Activated naive CD8-positive, alpha-beta T cell treated with anti-CD3 and anti-CD28 coated beads, Interleukin-2, amount 10 ng/mL, durations not matched to agents 7 days and 5 days (primary cell): ENCODE measurements at regions not wholly inside any gene's neighbourhood (a gene's known extent, or its start where the extent isn't known, plus 50 kb on each side); places are given as distances from the start of the nearest gene placed in this dataset.
"Not testable (repeated sequence)": the region's sequence is repeated elsewhere in the genome, so short reads cannot be mapped to it uniquely, and the experiment has no call there.

Experiments
- ATAC-seq: fragments of 150-1000 bp; cut with Tn5 transposase; one replicate; pipeline ENCODE4 v1.10.0; 2021; ENCODE audit warnings: low read depth, moderate library complexity
- POLR2A ChIA-PET: fragments of 350-600 bp; sonication (Branson Sonifier 250); formaldehyde crosslinking; loops from one replicate; lab custom pipeline; 2021; ENCODE audit warnings: antibody characterized with exemption; lab: Charles Lee
- DNase-seq: peaks from one replicate; pipeline ENCODE4 v3.0.0; 2021
- H3K27ac Mint-ChIP-seq: one replicate; pipeline ENCODE4 v1.8.0; 2022; ENCODE audit warnings: mild to moderate bottlenecking, mixed read lengths
- H3K27me3 Mint-ChIP-seq: one replicate; pipeline ENCODE4 v1.8.0; 2022; ENCODE audit warnings: mild to moderate bottlenecking, moderate library complexity, mixed read lengths
- H3K36me3 Mint-ChIP-seq: one replicate; pipeline ENCODE4 v1.8.0; 2021; ENCODE audit warnings: mild to moderate bottlenecking, mixed read lengths
- H3K4me1 Mint-ChIP-seq: one replicate; pipeline ENCODE4 v1.8.0; 2021; ENCODE audit warnings: mixed read lengths
- H3K4me3 Mint-ChIP-seq: one replicate; pipeline ENCODE4 v1.8.0; 2022; ENCODE audit warnings: mild to moderate bottlenecking, moderate library complexity, mixed read lengths
- H3K9me3 Mint-ChIP-seq: one replicate; pipeline ENCODE4 v1.8.0; 2021; ENCODE audit warnings: mixed read lengths

GRCh38 chr1:58969176-58969575, 185.3 kb upstream of the JUN start:
- not testable (repeated sequence) for H3K36me3 Mint-ChIP-seq, H3K9me3 Mint-ChIP-seq, DNase-seq, H3K4me3 Mint-ChIP-seq, ATAC-seq, H3K27me3 Mint-ChIP-seq
- POLR2A ChIA-PET, result interaction anchor here (0.6 to 2.5 kb wide), 14 partner anchors 8 to 733 kb away, joined by 3 to 22 read pairs (median 4); partner anchors contain the start of gene JUN
- peak overlapping the region; percentile 97 for H3K27ac Mint-ChIP-seq
- H3K4me1 Mint-ChIP-seq, result peaks cover 32% of the 10 kb centered on the region

- H3K27ac Mint-ChIP-seq, result no peak overlapping the region
- H3K4me3 Mint-ChIP-seq, result no peak overlapping the region
- POLR2A ChIA-PET, result interaction anchor here (0.7 kb wide), 1 partner anchor 42 kb away, joined by 3 read pairs; no protein-coding TSS in a partner anchor
- peaks cover 20% of the 10 kb centered on the region for H3K4me1 Mint-ChIP-seq
- no peaks in the 10 kb centered on the region for H3K36me3 Mint-ChIP-seq
- H3K27me3 Mint-ChIP-seq, result peaks cover 3% of the 10 kb centered on the region
- DNase-seq, result no peak
- ATAC-seq, result no peak
- peaks cover 2% of the 10 kb centered on the region for H3K9me3 Mint-ChIP-seq
These were observed 187.8 kb upstream of the JUN start for GRCh38 chr1:58971629-58972140.

- Mint-ChIP-seq H3K27me3 (peaks cover 3% of the 10 kb centered on the region), H3K4me3 (no peak overlapping the region), H3K4me1 (peaks cover 21% of the 10 kb centered on the region), H3K9me3 (peaks cover 2% of the 10 kb centered on the region), H3K36me3 (no peaks in the 10 kb centered on the region), H3K27ac (no peak overlapping the region)
- no peak for DNase-seq
- ATAC-seq, result no peak
- POLR2A ChIA-PET, result no interaction called here
These were observed 192.0 kb upstream of the JUN start for GRCh38 chr1:58975888-58976287.

GRCh38 chr1:58976294-58976693, 192.4 kb upstream of the JUN start:
- H3K27me3 Mint-ChIP-seq, result peaks cover 3% of the 10 kb centered on the region
- ATAC-seq, result no peak
- no peaks in the 10 kb centered on the region for H3K36me3 Mint-ChIP-seq
- H3K9me3 Mint-ChIP-seq, result peaks cover 2% of the 10 kb centered on the region
- H3K27ac Mint-ChIP-seq, result no peak overlapping the region
- H3K4me1 Mint-ChIP-seq, result peaks cover 21% of the 10 kb centered on the region
- DNase-seq, result no peak
- H3K4me3 Mint-ChIP-seq, result no peak overlapping the region
- POLR2A ChIA-PET, result no interaction called here

- no peaks in the 10 kb centered on the region for H3K36me3 Mint-ChIP-seq
- H3K4me3 Mint-ChIP-seq, result no peak overlapping the region
- peaks cover 2% of the 10 kb centered on the region for H3K9me3 Mint-ChIP-seq
- no peak for DNase-seq
- no peak overlapping the region for H3K27ac Mint-ChIP-seq
- peaks cover 21% of the 10 kb centered on the region for H3K4me1 Mint-ChIP-seq
- H3K27me3 Mint-ChIP-seq, result peaks cover 6% of the 10 kb centered on the region
- POLR2A ChIA-PET, result interaction anchor here (0.8 kb wide), 1 partner anchor 9 kb away, joined by 3 read pairs; no protein-coding TSS in a partner anchor
- ATAC-seq, result no peak
These were observed 193.8 kb upstream of the JUN start for GRCh38 chr1:58977598-58977997.

GRCh38 chr1:58978096-58978495, 194.2 kb upstream of the JUN start:
- POLR2A ChIA-PET, result no interaction called here
- H3K27ac Mint-ChIP-seq, result no peak overlapping the region
- no peak for ATAC-seq

GRCh38 chr1:58979086-58979485, 195.2 kb upstream of the JUN start:
- H3K9me3 Mint-ChIP-seq, result no peaks in the 10 kb centered on the region
- peaks cover 3% of the 10 kb centered on the region for H3K27me3 Mint-ChIP-seq
- peaks cover 27% of the 10 kb centered on the region for H3K4me1 Mint-ChIP-seq
- H3K4me3 Mint-ChIP-seq, result peak overlapping the region; percentile 68
- POLR2A ChIA-PET, result interaction anchor here (1.0 to 1.1 kb wide), 2 partner anchors 11 to 42 kb away, joined by 3 to 4 read pairs; no protein-coding TSS in a partner anchor
- H3K36me3 Mint-ChIP-seq, result no peaks in the 10 kb centered on the region
- no peak for ATAC-seq
- H3K27ac Mint-ChIP-seq, result peak overlapping the region; percentile 72
- no peak for DNase-seq

More at GRCh38 chr1:58978096-58978495, 194.2 kb upstream of the JUN start:
- peaks cover 21% of the 10 kb centered on the region for H3K4me1 Mint-ChIP-seq
- DNase-seq, result no peak
- H3K27me3 Mint-ChIP-seq, result peaks cover 4% of the 10 kb centered on the region
- H3K36me3 Mint-ChIP-seq, result no peaks in the 10 kb centered on the region
- peaks cover under 1% of the 10 kb centered on the region for H3K9me3 Mint-ChIP-seq
- no peak overlapping the region for H3K4me3 Mint-ChIP-seq

GRCh38 chr1:58979677-58980076, 195.8 kb upstream of the JUN start:
- H3K4me3 Mint-ChIP-seq, result no peak overlapping the region
- peaks cover 30% of the 10 kb centered on the region for H3K4me1 Mint-ChIP-seq
- ATAC-seq, result no peak
- H3K27me3 Mint-ChIP-seq, result peaks cover 3% of the 10 kb centered on the region
- no peaks in the 10 kb centered on the region for H3K9me3 Mint-ChIP-seq
- no peak for DNase-seq
- POLR2A ChIA-PET, result interaction anchor here (1.0 to 1.3 kb wide), 3 partner anchors 11 to 41 kb away, joined by 3 to 6 read pairs (median 4); no protein-coding TSS in a partner anchor
- no peaks in the 10 kb centered on the region for H3K36me3 Mint-ChIP-seq
- H3K27ac Mint-ChIP-seq, result no peak overlapping the region

- H3K27me3 Mint-ChIP-seq, result peaks cover 3% of the 10 kb centered on the region
- ATAC-seq, result no peak
- peaks cover 2% of the 10 kb centered on the region for H3K9me3 Mint-ChIP-seq
- peaks cover 30% of the 10 kb centered on the region for H3K4me1 Mint-ChIP-seq
- no peak overlapping the region for H3K4me3 Mint-ChIP-seq
- POLR2A ChIA-PET, result no interaction called here
- no peak for DNase-seq
- no peak overlapping the region for H3K27ac Mint-ChIP-seq
- H3K36me3 Mint-ChIP-seq, result no peaks in the 10 kb centered on the region
These were observed 197.5 kb upstream of the JUN start for GRCh38 chr1:58981392-58981791.

GRCh38 chr1:58982259-58982998, 198.6 kb upstream of the JUN start:
- Mint-ChIP-seq H3K4me3 (no peak overlapping the region), H3K27ac (no peak overlapping the region), H3K27me3 (peaks cover 3% of the 10 kb centered on the region), H3K36me3 (no peaks in the 10 kb centered on the region), H3K9me3 (peaks cover 2% of the 10 kb centered on the region), H3K4me1 (peaks cover 38% of the 10 kb centered on the region)
- DNase-seq (no peak), ATAC-seq (no peak)
- POLR2A ChIA-PET, result no interaction called here

- peaks cover 3% of the 10 kb centered on the region for H3K27me3 Mint-ChIP-seq
- DNase-seq (no peak), ATAC-seq (no peak)
- H3K27ac Mint-ChIP-seq, result no peak overlapping the region
- H3K4me3 Mint-ChIP-seq, result no peak overlapping the region
- H3K9me3 Mint-ChIP-seq, result peaks cover 2% of the 10 kb centered on the region
- peaks cover 40% of the 10 kb centered on the region for H3K4me1 Mint-ChIP-seq
- POLR2A ChIA-PET, result no interaction called here
- no peaks in the 10 kb centered on the region for H3K36me3 Mint-ChIP-seq
These were observed 199.3 kb upstream of the JUN start for GRCh38 chr1:58983162-58983561.

GRCh38 chr1:58983633-58984245, 199.9 kb upstream of the JUN start:
- no peaks in the 10 kb centered on the region for H3K36me3 Mint-ChIP-seq
- H3K4me1 Mint-ChIP-seq, result peaks cover 36% of the 10 kb centered on the region
- H3K27me3 Mint-ChIP-seq, result peaks cover 3% of the 10 kb centered on the region
- no peak overlapping the region for H3K27ac Mint-ChIP-seq
- POLR2A ChIA-PET, result interaction anchor here (0.6 kb wide), 1 partner anchor 15 kb away, joined by 3 read pairs; no protein-coding TSS in a partner anchor
- peaks cover 2% of the 10 kb centered on the region for H3K9me3 Mint-ChIP-seq
- ATAC-seq (no peak), DNase-seq (no peak)
- no peak overlapping the region for H3K4me3 Mint-ChIP-seq

GRCh38 chr1:58986996-58987767, 203.3 kb upstream of the JUN start:
- peaks cover 29% of the 10 kb centered on the region for H3K4me1 Mint-ChIP-seq
- peaks cover 4% of the 10 kb centered on the region for H3K9me3 Mint-ChIP-seq
- H3K27ac Mint-ChIP-seq, result peak overlapping the region; percentile 82
- peaks cover 1% of the 10 kb centered on the region for H3K27me3 Mint-ChIP-seq
- POLR2A ChIA-PET, result interaction anchor here (1.0 to 1.1 kb wide), 2 partner anchors 18 to 204 kb away, joined by 3 to 4 read pairs; no protein-coding TSS in a partner anchor
- peaks cover 2% of the 10 kb centered on the region for H3K36me3 Mint-ChIP-seq
- H3K4me3 Mint-ChIP-seq, result peak overlapping the region; percentile 31
- peak; percentile 94 for ATAC-seq
- DNase-seq, result no peak
